Calu3 (cell line): ENCODE measurements at regions not wholly inside any gene's neighbourhood (a gene's known extent, or its start where the extent isn't known, plus 50 kb on each side); places are given as distances from the start of the nearest gene placed in this dataset.

Experiments used
- BruUV-seq: library from RNA; stranded (reverse); fragments of 400-500 nt; replicated peaks from 2 replicates; lab custom pipeline; 2021; lab: Mats Ljungman, UMichigan
- CTCF ChIA-PET: fragments of 300-600 bp; sonication (Branson Sonifier 250); formaldehyde crosslinking; loops from one replicate; lab custom pipeline; 2022; ENCODE audit warnings: antibody characterized with exemption; lab: Charles Lee
- DNase-seq: peaks from one replicate; pipeline ENCODE4 v3.0.0; 2022
- H3K27ac Mint-ChIP-seq: one replicate; pipeline ENCODE4 v1.8.0; 2022; ENCODE audit warnings: mixed read lengths; ENCODE audit not compliant: unreplicated experiment
- H3K27me3 Mint-ChIP-seq: one replicate; pipeline ENCODE4 v1.8.0; 2022; ENCODE audit warnings: mixed read lengths; ENCODE audit not compliant: unreplicated experiment
- H3K36me3 Mint-ChIP-seq: one replicate; pipeline ENCODE4 v1.8.0; 2022; ENCODE audit warnings: mild to moderate bottlenecking, moderate library complexity, mixed read lengths; ENCODE audit not compliant: insufficient read depth, unreplicated experiment
- H3K4me1 Mint-ChIP-seq: one replicate; pipeline ENCODE4 v1.8.0; 2022; ENCODE audit warnings: mild to moderate bottlenecking, low read depth, mixed read lengths; ENCODE audit not compliant: unreplicated experiment
- H3K4me3 Mint-ChIP-seq: one replicate; pipeline ENCODE4 v1.8.0; 2022; ENCODE audit warnings: mild to moderate bottlenecking, low read depth, moderate library complexity, mixed read lengths; ENCODE audit not compliant: unreplicated experiment
- H3K9me3 Mint-ChIP-seq: one replicate; pipeline ENCODE4 v1.8.0; 2022; ENCODE audit warnings: low read depth, mixed read lengths; ENCODE audit not compliant: unreplicated experiment
- CTCF ChIP-seq: fragments of 200-600 bp; IDR thresholded peaks from one replicate; pipeline ENCODE4 v1.8.0; 2022; ENCODE audit warnings: antibody characterized with exemption; ENCODE audit not compliant: unreplicated experiment
- intact Hi-C: fragments of 100-400 bp; cut with micrococcal nuclease; formaldehyde crosslinking; loops from one replicate; pipeline ENCODE4 v1.10.0; 2022; ENCODE audit not compliant: unreplicated experiment

DNA sequence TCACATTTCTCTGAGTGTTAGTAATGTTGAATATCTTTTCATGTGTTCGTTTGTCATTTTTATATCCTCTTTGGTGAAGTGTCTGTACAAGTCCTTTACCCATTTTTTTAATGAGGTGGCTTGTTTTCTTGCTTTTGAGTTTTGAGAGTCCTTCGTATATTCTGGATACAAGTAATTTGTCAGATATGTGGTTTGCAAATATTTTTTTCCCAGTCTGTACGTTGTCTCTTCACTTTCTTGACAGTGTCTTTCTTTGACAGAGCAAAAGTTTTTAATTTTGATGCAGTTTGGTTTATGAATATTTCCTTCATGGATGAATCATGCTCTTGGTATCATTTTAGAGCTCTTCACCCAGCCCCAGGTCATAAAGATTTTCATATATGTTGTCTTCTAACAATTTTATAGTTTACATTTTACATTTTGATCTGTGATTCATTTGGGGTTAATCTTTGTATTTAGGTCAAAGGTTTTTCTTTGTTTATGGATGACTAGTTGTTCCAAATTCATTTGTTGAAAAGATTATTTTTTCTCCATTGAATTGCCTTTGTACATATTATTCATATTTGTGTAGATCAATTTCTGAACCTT, 152.5 kb downstream of the MRPL14 start:
- no peak for TF ChIP-seq CTCF
- H3K36me3 Mint-ChIP-seq: no peaks in the 10 kb centered on the region
- H3K4me1 Mint-ChIP-seq: peaks cover 48% of the 10 kb centered on the region
- no peaks in the 10 kb centered on the region for H3K27me3 Mint-ChIP-seq
- no peak for DNase-seq
- intact Hi-C loops: no loop called here
- no TSS peak for BruUV-seq
- no peak overlapping the region for H3K4me3 Mint-ChIP-seq
- H3K9me3 Mint-ChIP-seq: peaks cover 5% of the 10 kb centered on the region
- H3K27ac Mint-ChIP-seq: no peak overlapping the region
- CTCF ChIA-PET: no interaction called here

DNA sequence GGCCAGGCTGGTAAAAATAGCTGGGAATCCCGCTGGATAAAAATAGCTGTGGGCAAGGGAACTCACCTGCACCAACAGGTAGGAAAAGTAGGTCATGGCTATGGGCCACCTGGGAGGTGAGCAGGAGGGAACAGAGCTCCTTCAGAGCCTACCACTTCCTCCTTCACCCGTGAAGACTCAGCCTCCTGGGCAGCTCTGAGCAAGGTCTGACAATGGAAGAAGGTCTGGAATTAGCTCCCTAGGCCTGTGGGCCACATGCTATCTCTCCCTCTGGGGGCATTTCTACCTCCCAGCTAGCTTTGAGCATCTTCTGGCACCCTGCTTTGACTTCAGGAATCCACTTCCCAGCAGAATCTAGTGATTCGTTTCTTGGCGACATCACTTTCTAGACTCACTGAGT, 153.9 kb downstream of the MRPL14 start:
- CTCF ChIA-PET: interaction anchor here (0.6 to 1.1 kb wide), 3 partner anchors 49 to 367 kb away, joined by 3 to 7 read pairs (median 4); no protein-coding TSS in a partner anchor
- peaks cover 43% of the 10 kb centered on the region for H3K4me1 Mint-ChIP-seq
- H3K36me3 Mint-ChIP-seq: no peaks in the 10 kb centered on the region
- DNase-seq: no peak
- intact Hi-C loops: no loop called here
- peaks cover 5% of the 10 kb centered on the region for H3K9me3 Mint-ChIP-seq
- no TSS peak for BruUV-seq
- no peak overlapping the region for H3K27ac Mint-ChIP-seq
- H3K4me3 Mint-ChIP-seq: no peak overlapping the region
- TF ChIP-seq CTCF: no peak
- no peaks in the 10 kb centered on the region for H3K27me3 Mint-ChIP-seq

GRCh38 chr6:43972913-43973300, 154.3 kb downstream of the MRPL14 start:
- TF ChIP-seq CTCF: no peak
- DNase-seq: no peak
- no peak overlapping the region for H3K27ac Mint-ChIP-seq
- peaks cover 38% of the 10 kb centered on the region for H3K4me1 Mint-ChIP-seq
- no peak overlapping the region for H3K4me3 Mint-ChIP-seq
- no TSS peak for BruUV-seq
- CTCF ChIA-PET: interaction anchor here (0.6 to 1.1 kb wide), 4 partner anchors 50 to 367 kb away, joined by 3 to 7 read pairs (median 4); no protein-coding TSS in a partner anchor
- H3K27me3 Mint-ChIP-seq: no peaks in the 10 kb centered on the region
- intact Hi-C loops: no loop called here
- H3K36me3 Mint-ChIP-seq: no peaks in the 10 kb centered on the region
- H3K9me3 Mint-ChIP-seq: peaks cover 5% of the 10 kb centered on the region

DNA sequence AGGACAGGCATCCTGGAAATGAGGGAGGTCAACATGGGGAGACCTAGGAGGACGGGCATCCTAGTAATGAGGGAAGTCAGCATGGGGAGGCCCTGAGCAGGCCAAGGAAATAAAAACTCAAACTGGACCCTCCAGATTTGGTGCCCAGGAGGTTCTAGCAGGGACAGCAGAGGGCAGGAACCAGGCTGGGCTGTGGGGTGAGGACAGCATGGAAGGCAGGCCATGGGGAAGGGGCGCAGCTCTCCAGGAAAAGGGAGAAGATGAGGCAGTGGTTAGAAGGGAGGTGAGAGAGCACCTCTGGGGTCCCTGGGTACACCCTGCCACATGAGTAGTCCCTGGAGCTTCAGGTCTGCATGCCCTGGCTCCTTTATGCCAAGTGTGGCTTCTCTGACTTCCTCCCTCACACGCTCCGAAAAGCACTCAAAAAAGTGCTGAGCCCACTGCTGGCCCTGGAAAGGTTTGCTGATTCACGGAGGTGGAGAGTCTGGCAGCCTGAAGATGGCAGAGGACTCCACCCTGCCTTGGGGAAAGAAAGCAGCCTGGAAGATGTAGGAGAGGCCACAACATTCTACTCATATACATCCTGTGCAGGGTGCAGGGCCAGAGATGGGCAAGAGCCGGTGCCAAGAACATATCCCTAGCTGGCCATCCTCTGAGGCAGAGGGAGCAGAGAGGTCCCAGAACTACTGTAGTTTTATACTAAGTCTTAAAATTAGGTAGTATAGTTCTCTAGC, 154.9 kb downstream of the MRPL14 start:
- Mint-ChIP-seq H3K4me3 (no peak overlapping the region), H3K27ac (no peak overlapping the region), H3K36me3 (no peaks in the 10 kb centered on the region), H3K4me1 (peaks cover 33% of the 10 kb centered on the region), H3K27me3 (no peaks in the 10 kb centered on the region), H3K9me3 (peaks cover 5% of the 10 kb centered on the region)
- TF ChIP-seq CTCF: no peak
- CTCF ChIA-PET: interaction anchor here (0.6 to 1.3 kb wide), 5 partner anchors 9 to 366 kb away, joined by 3 to 7 read pairs (median 5); no protein-coding TSS in a partner anchor
- no TSS peak for BruUV-seq
- DNase-seq: no peak
- intact Hi-C loops: no loop called here
